ENCODE measurements at regions not wholly inside any gene's neighbourhood (a gene's known extent, or its start where the extent isn't known, plus 50 kb on each side); places are given as distances from the start of the nearest gene placed in this dataset.

- H3K9me3 ChIP-seq (ENCODE audit: control insufficient read depth, insufficient read depth, low read length) = no peaks in the 10 kb centered on the region
- H3K27ac ChIP-seq (ENCODE audit: low read depth, low read length) = no peak overlapping the region
- 30% methylated on average over 2 of the region's 3 CpGs for WGBS (ENCODE audit: insufficient coverage)
- no peaks in the 10 kb centered on the region for H3K36me3 ChIP-seq (ENCODE audit: control insufficient read depth, insufficient read depth, low read length)
- no peak overlapping the region for H3K4me3 ChIP-seq (ENCODE audit: low read depth, low read length)
- no peaks in the 10 kb centered on the region for H3K4me1 ChIP-seq (ENCODE audit: control insufficient read depth, insufficient read depth, low read length)
- no peaks in the 10 kb centered on the region for H3K27me3 ChIP-seq (ENCODE audit: control insufficient read depth, insufficient read depth, low read length)
- no peak for DNase-seq (ENCODE audit: low read depth in 4 of 6, low spot score in 6 of 6)
Measured at GRCh38 chr10:94065362-94065761, 71.6 kb downstream of the PLCE1 start.

- Histone ChIP-seq H3K9me3 (ENCODE audit: control insufficient read depth, insufficient read depth, low read length) (no peaks in the 10 kb centered on the region), H3K27me3 (ENCODE audit: control insufficient read depth, insufficient read depth, low read length) (no peaks in the 10 kb centered on the region), H3K27ac (ENCODE audit: low read depth, low read length) (no peak overlapping the region), H3K4me3 (ENCODE audit: low read depth, low read length) (no peak overlapping the region), H3K36me3 (ENCODE audit: control insufficient read depth, insufficient read depth, low read length) (no peaks in the 10 kb centered on the region), H3K4me1 (ENCODE audit: control insufficient read depth, insufficient read depth, low read length) (no peaks in the 10 kb centered on the region)
- no peak for DNase-seq (ENCODE audit: low read depth in 4 of 6, low spot score in 6 of 6)
Measured at GRCh38 chr10:94065787-94066186, 72.1 kb downstream of the PLCE1 start.

- Histone ChIP-seq H3K4me3 (ENCODE audit: low read depth, low read length) (no peak overlapping the region), H3K4me1 (ENCODE audit: control insufficient read depth, insufficient read depth, low read length) (no peaks in the 10 kb centered on the region), H3K36me3 (ENCODE audit: control insufficient read depth, insufficient read depth, low read length) (no peaks in the 10 kb centered on the region), H3K9me3 (ENCODE audit: control insufficient read depth, insufficient read depth, low read length) (no peaks in the 10 kb centered on the region), H3K27ac (ENCODE audit: low read depth, low read length) (no peak overlapping the region), H3K27me3 (ENCODE audit: control insufficient read depth, insufficient read depth, low read length) (no peaks in the 10 kb centered on the region)
- 56% methylated on average over 5 of the region's 6 CpGs for WGBS (ENCODE audit: insufficient coverage)
- DNase-seq (ENCODE audit: low read depth in 4 of 6, low spot score in 6 of 6) = peak in 1 of 6 donors; percentile 58
Measured at GRCh38 chr10:94066411-94066810, 72.7 kb downstream of the PLCE1 start.

GRCh38 chr10:94069884-94070283 is 76.2 kb downstream of the PLCE1 start:
- H3K4me3 ChIP-seq (ENCODE audit: low read depth, low read length) = no peak overlapping the region
- H3K27me3 ChIP-seq (ENCODE audit: control insufficient read depth, insufficient read depth, low read length) = no peaks in the 10 kb centered on the region
- H3K36me3 ChIP-seq (ENCODE audit: control insufficient read depth, insufficient read depth, low read length) = no peaks in the 10 kb centered on the region
- DNase-seq (ENCODE audit: low read depth in 4 of 6, low spot score in 6 of 6) = peak in 1 of 6 donors; percentile 49
- H3K27ac ChIP-seq (ENCODE audit: low read depth, low read length) = no peak overlapping the region
- no peaks in the 10 kb centered on the region for H3K4me1 ChIP-seq (ENCODE audit: control insufficient read depth, insufficient read depth, low read length)
- H3K9me3 ChIP-seq (ENCODE audit: control insufficient read depth, insufficient read depth, low read length) = no peaks in the 10 kb centered on the region
- no CpG with 5 or more reads among the region's 2 CpGs for WGBS (ENCODE audit: insufficient coverage)

- H3K27ac ChIP-seq (ENCODE audit: low read depth, low read length) = no peak overlapping the region
- WGBS (ENCODE audit: insufficient coverage) = no CpG with 5 or more reads among the region's 1 CpG
- H3K27me3 ChIP-seq (ENCODE audit: control insufficient read depth, insufficient read depth, low read length) = no peaks in the 10 kb centered on the region
- peaks cover 4% of the 10 kb centered on the region for H3K4me1 ChIP-seq (ENCODE audit: control insufficient read depth, insufficient read depth, low read length)
- no peak for DNase-seq (ENCODE audit: low read depth in 4 of 6, low spot score in 6 of 6)
- no peak overlapping the region for H3K4me3 ChIP-seq (ENCODE audit: low read depth, low read length)
- no peaks in the 10 kb centered on the region for H3K36me3 ChIP-seq (ENCODE audit: control insufficient read depth, insufficient read depth, low read length)
- H3K9me3 ChIP-seq (ENCODE audit: control insufficient read depth, insufficient read depth, low read length) = no peaks in the 10 kb centered on the region
Measured at GRCh38 chr10:94074462-94074861, 80.7 kb downstream of the PLCE1 start.

- Histone ChIP-seq H3K36me3 (ENCODE audit: control insufficient read depth, insufficient read depth, low read length) (no peaks in the 10 kb centered on the region), H3K9me3 (ENCODE audit: control insufficient read depth, insufficient read depth, low read length) (no peaks in the 10 kb centered on the region), H3K27ac (ENCODE audit: low read depth, low read length) (no peak overlapping the region), H3K27me3 (ENCODE audit: control insufficient read depth, insufficient read depth, low read length) (no peaks in the 10 kb centered on the region), H3K4me1 (ENCODE audit: control insufficient read depth, insufficient read depth, low read length) (peaks cover 4% of the 10 kb centered on the region), H3K4me3 (ENCODE audit: low read depth, low read length) (no peak overlapping the region)
- 100% methylated on average over 1 of the region's 2 CpGs for WGBS (ENCODE audit: insufficient coverage)
- DNase-seq (ENCODE audit: low read depth in 4 of 6, low spot score in 6 of 6) = no peak
Measured at GRCh38 chr10:94075506-94075905, 81.8 kb downstream of the PLCE1 start.

- Histone ChIP-seq H3K36me3 (ENCODE audit: control insufficient read depth, insufficient read depth, low read length) (no peaks in the 10 kb centered on the region), H3K27ac (ENCODE audit: low read depth, low read length) (no peak overlapping the region), H3K4me1 (ENCODE audit: control insufficient read depth, insufficient read depth, low read length) (peaks cover 4% of the 10 kb centered on the region), H3K9me3 (ENCODE audit: control insufficient read depth, insufficient read depth, low read length) (peaks cover under 1% of the 10 kb centered on the region), H3K4me3 (ENCODE audit: low read depth, low read length) (no peak overlapping the region), H3K27me3 (ENCODE audit: control insufficient read depth, insufficient read depth, low read length) (no peaks in the 10 kb centered on the region)
- DNase-seq (ENCODE audit: low read depth in 4 of 6, low spot score in 6 of 6) = peak in 4 of 6 donors; percentile 24 to 88 (median 58)
- 44% methylated on average over 1 of the region's 2 CpGs for WGBS (ENCODE audit: insufficient coverage)
Measured at GRCh38 chr10:94076325-94076841, 82.7 kb downstream of the PLCE1 start.

GRCh38 chr10:94077042-94077441 is 83.3 kb downstream of the PLCE1 start:
- H3K36me3 ChIP-seq (ENCODE audit: control insufficient read depth, insufficient read depth, low read length) = no peaks in the 10 kb centered on the region
- H3K4me1 ChIP-seq (ENCODE audit: control insufficient read depth, insufficient read depth, low read length) = peaks cover 4% of the 10 kb centered on the region
- H3K27me3 ChIP-seq (ENCODE audit: control insufficient read depth, insufficient read depth, low read length) = no peaks in the 10 kb centered on the region
- no peak overlapping the region for H3K27ac ChIP-seq (ENCODE audit: low read depth, low read length)
- DNase-seq (ENCODE audit: low read depth in 4 of 6, low spot score in 6 of 6) = no peak
- 75% methylated on average over 2 of the region's 4 CpGs for WGBS (ENCODE audit: insufficient coverage)
- H3K9me3 ChIP-seq (ENCODE audit: control insufficient read depth, insufficient read depth, low read length) = peaks cover 4% of the 10 kb centered on the region
- H3K4me3 ChIP-seq (ENCODE audit: low read depth, low read length) = no peak overlapping the region

GRCh38 chr10:94080108-94080507 is 86.4 kb downstream of the PLCE1 start:
- Histone ChIP-seq H3K9me3 (ENCODE audit: control insufficient read depth, insufficient read depth, low read length) (peaks cover 4% of the 10 kb centered on the region), H3K4me1 (ENCODE audit: control insufficient read depth, insufficient read depth, low read length) (peaks cover 4% of the 10 kb centered on the region), H3K36me3 (ENCODE audit: control insufficient read depth, insufficient read depth, low read length) (no peaks in the 10 kb centered on the region), H3K4me3 (ENCODE audit: low read depth, low read length) (no peak overlapping the region), H3K27me3 (ENCODE audit: control insufficient read depth, insufficient read depth, low read length) (no peaks in the 10 kb centered on the region), H3K27ac (ENCODE audit: low read depth, low read length) (no peak overlapping the region)
- no peak for DNase-seq (ENCODE audit: low read depth in 4 of 6, low spot score in 6 of 6)

GRCh38 chr10:94083662-94084265 is 90.0 kb downstream of the PLCE1 start:
- peaks cover 4% of the 10 kb centered on the region for H3K4me1 ChIP-seq (ENCODE audit: control insufficient read depth, insufficient read depth, low read length)
- H3K9me3 ChIP-seq (ENCODE audit: control insufficient read depth, insufficient read depth, low read length) = peaks cover 4% of the 10 kb centered on the region
- peak in 1 of 6 donors; percentile 44 for DNase-seq (ENCODE audit: low read depth in 4 of 6, low spot score in 6 of 6)
- H3K27me3 ChIP-seq (ENCODE audit: control insufficient read depth, insufficient read depth, low read length) = no peaks in the 10 kb centered on the region
- H3K36me3 ChIP-seq (ENCODE audit: control insufficient read depth, insufficient read depth, low read length) = no peaks in the 10 kb centered on the region
- 60% methylated on average over 1 of the region's 5 CpGs for WGBS (ENCODE audit: insufficient coverage)
- no peak overlapping the region for H3K27ac ChIP-seq (ENCODE audit: low read depth, low read length)
- no peak overlapping the region for H3K4me3 ChIP-seq (ENCODE audit: low read depth, low read length)

Data from spinal cord (tissue), 9 donors.